Retinal pigment epithelial cell (primary cell): ENCODE measurements at regions not wholly inside any gene's neighbourhood (a gene's known extent, or its start where the extent isn't known, plus 50 kb on each side); places are given as distances from the start of the nearest gene placed in this dataset.

Source experiments
- DNase-seq: peaks from one replicate; pipeline ENCODE4 v3.0.0-alpha.2; 2010; ENCODE audit warnings: low read depth
- H3K4me3 ChIP-seq: 2 replicates; pipeline ENCODE4 v1.5.1; 2011; ENCODE audit warnings: mild to moderate bottlenecking, low read length, control low read depth, moderate library complexity
- TF ChIP-seq, protein P1 (sequence below): conservative IDR thresholded peaks from 2 replicates; pipeline ENCODE4 v1.5.1; 2011; ENCODE audit warnings: low read depth, low read length, control low read depth, inconsistent platforms

DNA sequence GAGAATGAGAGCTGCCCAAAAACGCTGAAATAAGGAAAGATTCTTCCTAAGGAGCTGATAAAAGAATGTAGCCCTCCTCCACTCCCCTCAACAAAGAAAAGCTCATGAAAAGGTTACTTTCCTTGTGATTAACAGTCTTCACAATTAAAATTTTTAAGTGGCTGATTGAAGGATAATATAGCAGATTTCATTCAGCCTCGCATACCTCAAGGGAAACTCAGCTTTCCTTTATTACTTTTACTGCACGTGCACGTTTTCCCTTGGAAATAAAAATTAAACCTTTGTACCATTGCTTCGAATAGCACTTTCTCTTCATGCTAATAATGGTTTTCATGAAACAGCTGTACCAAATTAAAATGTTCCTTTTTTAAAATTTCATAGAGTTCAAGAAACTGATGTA lies 234.0 kb upstream of the GRAMD2B start:
- TF ChIP-seq, protein P1, sequence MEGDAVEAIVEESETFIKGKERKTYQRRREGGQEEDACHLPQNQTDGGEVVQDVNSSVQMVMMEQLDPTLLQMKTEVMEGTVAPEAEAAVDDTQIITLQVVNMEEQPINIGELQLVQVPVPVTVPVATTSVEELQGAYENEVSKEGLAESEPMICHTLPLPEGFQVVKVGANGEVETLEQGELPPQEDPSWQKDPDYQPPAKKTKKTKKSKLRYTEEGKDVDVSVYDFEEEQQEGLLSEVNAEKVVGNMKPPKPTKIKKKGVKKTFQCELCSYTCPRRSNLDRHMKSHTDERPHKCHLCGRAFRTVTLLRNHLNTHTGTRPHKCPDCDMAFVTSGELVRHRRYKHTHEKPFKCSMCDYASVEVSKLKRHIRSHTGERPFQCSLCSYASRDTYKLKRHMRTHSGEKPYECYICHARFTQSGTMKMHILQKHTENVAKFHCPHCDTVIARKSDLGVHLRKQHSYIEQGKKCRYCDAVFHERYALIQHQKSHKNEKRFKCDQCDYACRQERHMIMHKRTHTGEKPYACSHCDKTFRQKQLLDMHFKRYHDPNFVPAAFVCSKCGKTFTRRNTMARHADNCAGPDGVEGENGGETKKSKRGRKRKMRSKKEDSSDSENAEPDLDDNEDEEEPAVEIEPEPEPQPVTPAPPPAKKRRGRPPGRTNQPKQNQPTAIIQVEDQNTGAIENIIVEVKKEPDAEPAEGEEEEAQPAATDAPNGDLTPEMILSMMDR, result no peak
- no peak overlapping the region for H3K4me3 ChIP-seq
- no peak for DNase-seq

DNA sequence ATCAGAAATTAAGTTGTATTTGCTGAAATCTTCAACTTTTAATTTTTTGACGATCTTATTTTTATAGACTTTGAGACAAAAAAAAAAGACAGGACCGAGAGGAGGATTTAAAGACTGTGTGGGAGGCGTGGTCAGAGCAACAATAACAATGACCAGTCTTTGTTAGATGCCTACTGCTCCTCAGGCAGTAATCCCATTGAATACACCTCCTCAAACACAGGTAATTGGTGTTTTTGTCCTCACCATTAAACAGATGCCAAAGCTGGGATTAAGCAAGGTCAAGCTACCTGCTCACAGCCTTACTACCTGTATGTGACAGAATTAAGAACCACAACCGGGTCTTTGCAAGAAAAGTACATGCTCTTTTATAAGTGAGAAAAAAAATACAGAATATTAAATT lies 233.3 kb upstream of the GRAMD2B start:
- H3K4me3 ChIP-seq, result no peak overlapping the region
- no peak for DNase-seq
- TF ChIP-seq, protein P1, result no peak

DNA sequence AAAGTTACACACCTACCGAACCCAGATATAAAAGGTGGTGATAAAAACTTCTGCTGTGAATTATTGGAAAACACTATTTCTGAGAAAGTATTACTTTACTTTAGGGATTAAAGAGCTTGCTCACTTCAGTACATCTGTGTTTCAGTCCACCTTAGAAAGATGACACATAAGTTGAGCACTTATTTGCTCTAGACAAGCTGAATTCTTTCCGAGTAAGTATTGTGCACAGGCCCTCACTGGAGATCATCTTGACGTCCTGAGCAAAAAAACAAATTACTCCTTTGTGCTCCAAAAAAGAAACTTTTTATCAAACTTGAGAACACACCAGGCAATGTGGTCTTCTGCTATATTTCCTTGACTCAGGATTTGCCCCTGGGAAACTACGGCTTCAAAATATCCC lies 231.0 kb upstream of the GRAMD2B start:
- TF ChIP-seq, protein P1, result no peak
- no peak for DNase-seq
- H3K4me3 ChIP-seq, result no peak overlapping the region

DNA sequence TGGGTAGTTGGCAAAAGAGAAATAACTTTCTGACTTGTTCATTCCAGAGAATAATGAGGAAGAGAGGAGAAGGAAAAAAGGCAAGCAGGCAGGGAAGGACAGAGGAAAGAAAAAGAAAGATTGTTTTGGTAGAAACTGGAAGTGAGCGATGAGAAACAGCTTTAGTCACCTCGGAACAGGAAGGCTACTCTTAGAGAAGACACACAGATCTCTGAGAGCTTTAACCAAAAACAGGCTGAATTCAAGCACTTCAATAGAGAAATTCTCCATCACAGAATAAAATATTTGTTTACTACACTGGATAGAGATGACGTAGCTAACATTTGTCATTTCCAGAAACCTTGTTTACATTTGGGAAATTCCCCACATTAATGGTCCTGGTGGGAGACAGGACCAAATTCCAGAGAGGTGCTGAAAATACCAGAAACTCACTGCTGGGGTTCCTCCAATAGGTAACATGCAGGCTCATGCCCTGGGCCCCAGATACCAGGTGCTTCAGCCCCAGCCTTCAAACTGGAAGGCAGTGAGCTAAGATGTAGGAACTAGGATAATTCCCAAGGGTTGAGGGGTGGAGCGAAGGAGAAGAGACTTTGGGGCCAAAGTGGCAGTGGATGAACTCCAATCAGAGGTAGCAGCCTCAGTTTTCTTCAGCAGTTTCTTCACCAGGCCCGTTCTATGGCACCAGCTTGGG lies 227.7 kb upstream of the GRAMD2B start:
- TF ChIP-seq, protein P1, result no peak
- no peak overlapping the region for H3K4me3 ChIP-seq
- no peak for DNase-seq

DNA sequence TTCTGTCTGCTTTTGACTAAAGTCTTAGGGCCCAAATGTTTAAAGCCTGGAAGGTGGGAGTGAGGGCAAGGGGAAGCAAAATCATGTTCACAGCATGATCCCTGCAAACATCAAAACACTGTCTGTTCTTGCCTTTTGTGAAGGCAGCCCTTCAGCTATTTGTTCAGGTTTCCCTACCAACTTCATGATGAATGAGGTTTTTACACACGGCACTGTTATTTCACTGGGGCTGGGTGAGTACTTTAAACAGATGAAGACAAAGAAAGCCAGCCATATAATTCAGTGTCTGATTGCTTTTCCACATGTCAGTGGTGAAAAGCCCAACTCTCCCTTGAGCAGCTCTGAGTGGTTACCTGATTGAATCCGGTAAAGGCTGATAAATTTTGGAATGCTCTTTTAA lies 224.7 kb upstream of the GRAMD2B start:
- no peak for DNase-seq
- TF ChIP-seq, protein P1, result no peak
- H3K4me3 ChIP-seq, result no peak overlapping the region

DNA sequence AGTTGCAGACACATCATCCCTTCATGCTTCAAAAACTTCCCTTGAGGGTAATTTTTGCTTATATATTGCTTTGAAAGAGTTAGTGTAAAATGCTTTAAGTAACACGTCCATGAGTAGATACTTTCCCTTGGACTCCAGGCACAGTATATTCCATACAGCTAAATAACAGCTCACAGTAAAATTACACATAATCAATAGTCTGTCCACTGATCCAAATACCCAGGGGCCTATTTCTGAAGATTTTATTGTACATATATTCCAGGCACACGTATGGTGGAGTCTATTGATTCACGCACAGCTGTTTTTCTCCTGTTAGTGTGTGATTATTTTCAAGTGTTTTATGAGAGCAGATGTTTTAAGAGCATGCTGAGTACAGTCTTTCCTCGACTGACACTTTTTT lies 223.7 kb upstream of the GRAMD2B start:
- H3K4me3 ChIP-seq, result no peak overlapping the region
- TF ChIP-seq, protein P1, result no peak
- DNase-seq, result no peak

DNA sequence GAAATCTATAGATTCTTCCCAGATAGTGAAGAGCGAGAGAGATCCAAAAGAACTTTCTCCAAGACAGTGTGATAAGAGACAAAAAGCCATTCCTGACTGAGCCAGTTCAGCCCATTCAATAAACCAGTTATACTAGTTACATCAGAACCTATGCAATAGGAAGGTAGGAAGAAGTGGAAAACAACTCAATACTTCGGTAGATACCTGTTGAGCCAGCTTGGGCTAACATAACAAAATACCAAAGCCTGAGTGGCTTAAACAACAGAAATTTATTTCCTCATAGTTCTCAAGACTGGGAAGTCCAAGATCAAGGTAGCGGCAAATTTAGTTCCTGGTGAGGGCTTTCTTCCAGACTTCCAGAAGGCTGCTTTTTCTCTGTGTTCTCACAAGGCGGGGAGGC lies 214.5 kb upstream of the GRAMD2B start:
- no peak overlapping the region for H3K4me3 ChIP-seq
- TF ChIP-seq, protein P1, result no peak
- no peak for DNase-seq
